Activated naive CD4-positive, alpha-beta T cell treated with Interleukin-2 at 50 U/mL for 16 hours (primary cell): ENCODE measurements at regions not wholly inside any gene's neighbourhood (a gene's known extent, or its start where the extent isn't known, plus 50 kb on each side); places are given as distances from the start of the nearest gene placed in this dataset.

Experiments used
- DNase-seq: peaks from one replicate; pipeline ENCODE4 v3.0.0-alpha.2; 2020

DNA sequence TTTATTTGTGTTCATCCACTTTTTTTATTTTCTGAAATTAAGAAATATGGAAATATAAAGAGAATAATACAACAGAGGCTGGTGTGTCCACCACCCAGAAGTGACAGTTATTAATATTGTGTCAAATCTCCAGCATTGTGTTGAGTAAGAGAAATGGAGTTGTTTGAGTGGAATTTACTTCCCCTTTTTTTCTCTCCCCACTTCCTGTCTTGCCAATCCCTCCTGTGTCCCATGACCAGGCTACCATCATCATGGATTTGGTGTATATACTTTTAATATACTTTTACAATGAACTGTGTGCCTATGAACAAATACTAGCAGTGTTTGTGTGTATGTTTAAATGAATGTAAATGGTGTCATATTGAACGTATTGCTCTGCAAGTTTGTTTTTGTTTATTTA is 276.9 kb upstream of the SKOR2 start:
- DNase-seq = no peak

DNA sequence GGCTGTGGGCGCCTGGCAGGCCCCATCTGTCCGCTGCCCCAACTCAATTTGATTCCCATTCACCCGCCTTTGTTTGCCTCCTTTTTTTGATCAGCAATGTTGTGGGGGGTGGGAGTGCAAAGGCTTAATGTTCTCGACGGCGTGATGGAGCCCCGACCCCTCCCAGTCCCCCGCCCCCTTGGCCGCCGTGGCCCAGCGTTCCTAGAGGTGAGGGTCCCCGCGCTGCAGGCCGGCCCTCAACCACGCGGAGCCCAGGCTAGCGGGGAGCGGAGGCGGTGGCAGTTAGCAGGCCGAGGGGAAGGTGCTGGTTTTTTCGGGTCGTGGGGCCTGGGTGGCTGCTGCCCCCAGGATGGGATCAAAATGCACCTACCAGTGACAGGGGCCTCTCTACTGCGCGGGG is 274.7 kb upstream of the SKOR2 start:
- no peak for DNase-seq

DNA sequence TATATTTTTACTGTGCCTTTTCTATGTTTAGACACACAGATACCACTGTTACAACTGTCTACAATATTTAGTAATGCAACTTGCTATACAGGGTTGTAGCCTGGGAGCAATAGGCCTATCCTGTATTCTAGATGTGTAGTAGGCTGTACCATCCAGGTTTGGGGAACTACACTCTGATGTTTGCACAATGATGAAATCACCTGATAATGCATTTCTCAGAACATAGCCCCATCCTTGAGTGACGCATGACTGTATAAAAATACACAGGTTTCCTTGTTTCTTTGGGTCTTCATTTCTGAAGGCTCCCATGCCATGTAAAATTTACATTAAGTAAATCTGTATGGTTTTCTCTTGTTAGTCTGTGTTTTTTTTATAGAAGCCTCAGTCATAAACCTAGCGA is 270.9 kb upstream of the SKOR2 start:
- DNase-seq = no peak

DNA sequence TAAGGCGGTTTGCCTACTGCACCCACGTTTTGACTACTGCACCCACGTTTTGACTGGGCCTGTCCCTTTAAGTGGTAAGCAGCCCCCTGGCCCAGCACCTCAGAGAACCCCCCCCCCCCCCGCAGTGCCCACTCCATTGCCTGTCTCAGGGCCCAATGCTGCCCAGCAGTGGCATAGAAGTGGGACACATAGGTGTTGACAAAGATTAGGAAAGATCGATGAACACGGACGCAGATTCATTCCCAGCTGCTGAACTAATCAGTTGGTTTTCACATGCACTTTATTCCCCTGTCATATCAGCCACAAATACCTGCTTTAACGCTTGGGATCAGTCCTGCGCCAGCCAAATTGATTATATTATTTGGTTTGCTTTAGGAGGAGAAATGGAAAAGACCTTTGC is 268.8 kb upstream of the SKOR2 start:
- no peak for DNase-seq

DNA sequence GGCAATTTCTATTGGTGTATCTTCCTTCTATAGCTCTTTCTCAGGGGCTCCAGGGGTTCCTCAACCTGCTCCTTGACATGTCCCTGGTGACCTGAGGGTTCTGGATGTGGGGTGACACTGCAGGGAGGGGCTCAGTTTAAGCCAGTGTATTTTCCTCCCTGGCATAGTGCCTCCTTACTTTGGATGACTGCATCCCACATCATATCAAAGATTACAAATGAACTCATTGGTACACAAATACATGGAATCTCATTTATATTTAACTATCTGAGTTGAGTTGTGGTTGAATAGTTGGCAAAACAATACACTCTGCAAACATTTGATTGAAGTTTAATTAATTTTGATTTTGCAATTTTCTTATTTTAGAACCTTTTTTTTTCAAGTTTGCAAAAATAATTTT is 268.2 kb upstream of the SKOR2 start:
- DNase-seq = no peak

DNA sequence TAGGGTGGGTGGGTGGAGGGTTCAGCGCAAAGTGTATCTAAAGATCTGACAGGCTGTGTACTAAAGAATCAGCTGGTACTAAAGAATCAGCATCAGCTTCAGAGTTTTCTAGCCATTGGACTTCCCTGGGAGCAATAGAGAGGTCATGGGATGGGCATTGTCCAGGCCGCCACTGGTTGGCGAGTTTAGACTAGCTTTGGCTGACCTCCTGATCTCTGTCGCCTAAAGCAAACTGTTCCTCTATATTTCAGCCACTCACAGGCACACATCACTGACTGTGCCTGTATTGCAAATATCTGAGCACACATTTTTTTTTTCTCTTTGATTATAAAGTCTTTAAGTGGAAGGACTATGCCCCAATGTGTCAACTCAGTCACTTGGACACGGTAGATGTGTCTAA is 267.8 kb upstream of the SKOR2 start:
- DNase-seq = no peak

DNA sequence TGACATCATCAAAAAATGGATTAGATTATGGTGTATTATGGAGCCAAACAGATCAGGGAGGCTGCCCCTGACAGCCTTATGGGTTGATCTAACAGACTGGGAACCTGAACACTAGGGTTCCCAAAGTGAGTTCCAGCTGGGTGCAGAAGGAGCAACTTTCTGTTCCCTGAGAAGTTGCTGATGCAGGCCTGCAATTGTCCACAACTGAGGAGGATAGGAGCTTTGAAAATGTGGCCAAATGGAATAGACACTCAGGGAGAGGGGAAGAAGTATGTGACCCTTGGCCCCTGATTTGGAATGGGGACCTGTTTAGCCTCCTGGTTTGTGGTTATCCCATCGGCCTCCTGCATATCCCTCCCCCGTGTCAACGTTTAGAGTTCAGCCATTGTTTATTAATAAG is 262.2 kb upstream of the SKOR2 start:
- no peak for DNase-seq

DNA sequence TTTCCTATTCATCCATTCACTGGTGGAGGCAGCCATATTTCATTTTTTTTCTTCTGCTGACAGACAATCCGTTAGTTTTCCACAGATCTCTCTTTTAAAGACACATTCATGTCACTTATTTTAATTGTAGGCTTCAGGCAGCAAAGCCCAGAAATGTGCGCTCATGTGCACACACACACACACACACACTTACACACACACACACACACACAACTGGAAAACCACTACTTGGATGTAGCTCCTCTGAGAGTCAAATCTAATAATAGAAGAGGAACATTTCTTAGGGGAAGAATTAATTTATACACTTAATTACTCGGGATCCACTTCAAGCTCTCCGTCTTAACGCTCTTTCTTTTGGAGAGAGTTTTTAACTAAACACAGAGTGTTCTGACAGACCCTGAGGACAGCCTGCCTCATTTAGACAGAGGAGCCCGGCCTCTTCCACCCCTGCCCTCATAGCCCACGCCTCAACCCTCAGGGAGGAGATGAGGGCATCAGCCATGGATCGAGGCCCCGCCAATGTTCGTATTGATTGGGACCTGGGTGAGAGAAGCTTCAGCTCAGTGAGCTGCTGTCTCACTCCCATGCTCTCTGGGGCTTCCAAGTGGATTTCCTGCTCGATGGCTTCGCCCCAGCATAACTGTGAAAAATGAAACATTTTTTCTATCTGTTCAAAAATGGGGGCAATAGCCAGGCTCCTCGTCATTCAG is 261.4 kb upstream of the SKOR2 start:
- no peak for DNase-seq

DNA sequence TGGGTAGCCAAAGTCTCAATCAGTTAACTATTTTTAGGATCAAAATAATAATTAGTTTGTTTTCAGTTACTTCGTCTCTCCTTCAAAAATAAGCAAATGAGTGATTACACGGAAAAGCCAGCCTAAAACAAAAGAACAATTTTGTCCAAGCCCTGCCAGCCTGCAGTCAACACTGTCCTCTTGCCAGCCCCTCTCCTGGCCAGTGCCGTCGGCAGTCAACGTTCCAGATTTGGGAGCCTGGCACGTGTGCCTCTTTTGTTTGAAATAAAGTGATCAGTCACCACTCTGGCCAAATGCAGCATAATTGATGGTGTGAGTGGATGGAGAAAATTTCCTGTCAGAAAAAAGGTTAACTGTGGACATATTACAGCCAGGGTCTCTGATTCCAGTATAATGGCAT is 260.6 kb upstream of the SKOR2 start:
- no peak for DNase-seq

DNA sequence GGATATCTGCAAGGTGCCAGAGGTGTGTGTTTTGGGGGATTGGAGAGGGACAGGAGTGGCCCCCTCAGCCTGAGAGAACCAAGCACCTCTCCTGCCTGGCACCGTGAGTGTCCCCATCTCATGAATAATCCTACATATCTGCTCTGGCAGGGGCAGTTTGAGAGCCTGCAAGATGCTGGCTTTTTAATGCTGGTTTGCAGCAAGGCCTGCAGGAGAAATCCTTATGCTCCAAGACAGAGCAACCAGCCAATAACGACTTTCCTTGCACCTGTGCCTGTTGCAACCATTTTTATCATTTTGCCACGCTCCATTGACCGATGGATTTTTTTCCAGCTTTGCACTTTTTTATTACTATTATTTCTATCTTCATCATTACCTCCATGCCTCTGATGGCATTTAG is 259.4 kb upstream of the SKOR2 start:
- no peak for DNase-seq

DNA sequence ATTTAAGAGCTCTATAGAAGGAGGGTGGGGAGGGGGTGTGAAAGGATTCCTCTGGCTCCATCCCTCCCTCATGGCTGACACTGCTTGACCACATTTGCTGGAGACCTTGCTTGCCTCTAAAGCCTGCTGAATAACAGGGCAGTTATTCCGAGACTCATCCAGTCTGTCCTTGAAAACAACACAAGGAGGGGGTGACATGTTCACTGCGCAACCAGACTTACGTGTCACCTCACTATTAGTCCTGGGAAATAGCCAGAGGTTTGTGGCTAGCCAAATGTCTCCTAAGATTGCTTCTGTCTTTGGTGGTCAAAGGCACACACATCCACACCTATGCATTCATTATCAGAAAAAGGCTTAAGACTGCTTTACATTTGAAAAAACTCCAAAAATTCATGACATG is 256.2 kb upstream of the SKOR2 start:
- DNase-seq = no peak

DNA sequence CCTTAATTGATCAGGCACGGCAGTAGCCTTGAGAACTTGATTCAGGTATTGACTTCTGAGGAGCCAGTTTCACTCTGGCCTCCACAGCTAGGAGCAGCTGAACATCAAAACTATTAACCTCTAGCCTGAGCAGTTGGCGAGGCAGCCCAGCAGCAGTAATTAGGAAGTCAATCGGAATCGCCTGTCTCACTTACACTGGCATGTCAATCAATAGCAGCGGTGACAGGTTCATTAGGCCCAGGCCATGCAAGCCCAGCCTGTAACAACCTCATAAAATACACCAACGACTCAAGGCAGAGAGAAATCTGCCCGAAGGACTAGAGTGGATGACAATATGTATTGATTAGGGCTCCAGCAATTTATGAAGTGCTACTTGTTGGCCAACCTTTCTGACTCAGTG is 255.4 kb upstream of the SKOR2 start:
- no peak for DNase-seq

DNA sequence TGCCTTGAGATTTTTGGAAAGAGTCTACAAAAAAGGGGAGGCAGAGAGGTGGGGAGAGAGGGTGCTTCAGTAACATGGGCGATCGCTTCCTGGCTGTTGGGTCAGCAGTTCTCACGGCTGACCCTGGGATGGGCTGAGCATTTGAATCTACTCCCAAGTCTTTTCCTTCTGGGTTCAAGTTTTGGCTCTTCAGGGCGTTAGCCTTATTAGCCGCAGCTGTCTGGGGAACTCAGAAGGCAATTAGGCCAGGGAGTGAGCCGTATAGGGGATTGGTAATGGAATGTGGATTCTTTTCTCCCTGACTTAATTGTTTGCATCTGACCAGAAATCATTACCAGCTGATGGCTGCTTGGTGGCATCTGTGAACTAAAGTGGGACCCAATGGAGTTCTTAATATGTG is 250.5 kb upstream of the SKOR2 start:
- no peak for DNase-seq

DNA sequence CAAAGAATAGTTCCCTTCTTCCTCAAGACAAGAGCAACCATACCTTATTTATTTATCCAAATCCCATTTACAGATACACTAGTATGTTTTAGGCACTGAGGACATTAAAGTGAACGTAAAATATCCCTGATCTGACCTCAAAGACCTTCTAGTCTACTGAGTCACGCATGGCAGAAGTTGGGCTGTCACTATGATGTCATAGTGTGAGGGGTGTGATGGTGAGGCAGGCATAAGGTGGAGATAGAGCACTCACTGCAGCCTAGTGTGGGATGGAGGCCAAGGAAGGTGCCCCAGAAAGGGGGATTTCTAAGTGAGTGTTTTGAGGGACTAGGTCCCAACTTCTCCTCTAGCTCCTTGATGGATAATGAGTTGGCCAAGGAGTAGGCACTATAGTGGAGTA is 249.5 kb upstream of the SKOR2 start:
- DNase-seq = no peak

DNA sequence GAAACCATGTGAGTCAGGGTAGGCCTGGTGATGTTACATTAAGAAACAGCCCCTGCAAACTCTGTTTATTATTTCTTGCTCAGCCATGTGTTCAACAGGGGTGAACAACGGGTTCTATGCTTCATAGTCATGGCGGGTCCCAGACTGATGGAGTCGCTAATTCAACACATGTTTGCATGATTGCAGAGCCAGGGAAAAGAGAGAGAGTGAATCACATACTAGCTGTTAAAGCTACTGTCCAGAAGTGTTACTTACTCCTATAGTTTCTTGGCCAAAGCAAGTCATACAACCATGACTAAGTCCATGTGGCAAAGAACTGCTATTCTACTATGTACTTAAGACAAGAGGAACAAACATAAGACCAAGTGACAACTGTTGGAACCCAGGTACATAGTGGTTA is 241.2 kb upstream of the SKOR2 start:
- DNase-seq = no peak

DNA sequence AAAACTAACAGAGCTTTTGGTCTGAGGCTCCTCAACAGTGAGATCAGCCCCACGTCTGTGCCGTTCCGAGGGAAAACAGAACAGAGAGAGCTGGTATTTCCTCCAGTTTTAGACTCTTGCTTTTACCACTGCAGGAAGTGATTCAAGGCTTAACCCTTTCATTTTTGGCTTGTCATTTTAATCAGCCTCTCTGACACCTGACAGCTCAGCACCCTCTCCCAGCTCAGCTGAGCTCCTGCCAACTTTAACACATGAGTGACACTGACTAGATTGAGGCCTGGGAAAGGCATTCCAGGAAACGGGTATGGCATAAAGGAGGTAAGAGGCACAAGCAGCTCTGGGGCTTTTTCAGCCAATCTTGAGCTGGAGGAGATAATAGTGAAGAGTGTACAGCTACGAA is 239.4 kb upstream of the SKOR2 start:
- no peak for DNase-seq

DNA sequence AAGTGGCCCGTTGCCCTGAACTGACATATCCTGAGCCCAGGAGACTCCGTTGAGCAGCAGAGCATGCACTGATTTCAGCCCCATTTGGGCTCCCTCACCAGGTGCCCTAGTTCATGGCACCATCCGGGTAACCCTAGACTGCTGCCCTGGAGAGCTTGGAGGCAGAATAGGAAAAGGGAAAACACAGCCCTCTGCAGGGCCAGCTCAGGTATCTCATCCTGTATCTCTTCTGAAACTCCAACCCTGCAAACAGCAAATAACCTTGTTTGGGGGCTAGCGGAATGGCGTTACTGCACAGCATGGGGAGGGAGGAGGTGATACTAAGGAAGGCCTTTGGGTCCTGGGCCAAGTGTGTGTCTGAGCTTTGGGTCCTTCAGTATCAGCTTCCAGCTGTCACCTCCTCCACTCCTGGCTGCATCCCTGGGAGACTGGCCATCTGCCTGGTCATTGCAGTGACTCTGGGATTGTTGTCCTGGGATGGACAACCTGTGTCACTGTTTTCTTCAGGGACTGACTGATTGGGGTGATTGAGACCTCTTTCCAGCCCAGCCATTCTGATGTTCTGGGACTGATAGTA is 233.8 kb upstream of the SKOR2 start:
- DNase-seq = no peak

DNA sequence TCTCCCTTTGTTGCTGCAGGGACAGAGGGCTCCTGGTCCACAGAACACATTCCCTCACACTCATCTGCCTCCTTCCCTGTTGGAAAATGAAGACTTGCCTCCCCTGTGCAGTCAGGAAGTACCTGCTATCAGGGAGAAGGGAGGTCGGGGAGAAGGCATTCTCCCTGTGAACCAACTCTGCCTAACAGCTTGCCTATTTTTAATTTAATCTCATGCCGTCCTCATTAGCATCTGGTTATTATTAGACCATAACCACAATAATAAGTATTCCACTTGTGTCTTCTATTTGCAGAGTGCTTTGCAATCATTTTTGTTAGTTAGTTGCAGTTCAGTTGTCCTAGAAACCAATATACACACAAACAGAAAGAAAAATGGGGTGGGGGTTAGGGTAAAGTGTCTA is 232.6 kb upstream of the SKOR2 start:
- DNase-seq = no peak

DNA sequence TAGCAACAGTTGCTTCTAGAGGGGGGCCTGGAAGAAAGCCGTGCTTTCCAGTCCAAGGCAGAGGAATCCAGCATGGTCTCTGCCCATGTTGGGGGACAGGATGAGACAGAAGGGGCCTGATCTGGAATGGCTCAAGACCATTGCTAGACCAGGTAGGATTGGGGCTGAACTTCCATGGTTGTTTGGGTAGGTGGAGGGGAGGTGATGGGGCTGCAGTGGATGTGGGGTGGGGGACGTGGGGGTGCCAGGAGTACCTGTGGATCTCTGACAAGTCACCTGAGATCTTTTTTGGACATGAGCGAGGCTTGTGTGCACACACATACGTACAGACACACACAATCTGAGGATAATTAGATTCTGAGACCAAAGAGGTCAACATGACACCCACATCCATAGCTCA is 228.7 kb upstream of the SKOR2 start:
- DNase-seq = no peak

DNA sequence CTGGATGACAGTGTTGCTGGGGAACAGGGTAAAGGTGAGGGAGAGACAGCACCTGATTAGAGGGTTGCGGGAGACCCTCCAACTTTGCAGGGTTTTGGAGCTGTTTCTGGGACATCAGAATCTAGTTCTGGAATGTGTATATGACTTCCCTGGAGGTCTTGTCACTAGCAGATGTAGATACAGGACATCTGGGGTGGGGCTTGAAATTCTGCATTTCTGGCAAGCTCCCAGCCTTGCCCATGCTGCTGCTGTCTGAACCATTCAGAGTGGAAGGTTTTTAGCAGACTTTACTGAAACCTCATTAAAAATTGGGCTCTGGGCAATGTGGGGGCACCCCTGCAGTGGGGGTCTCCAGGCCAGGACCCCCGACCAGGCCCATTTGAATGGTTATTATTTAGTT is 220.3 kb upstream of the SKOR2 start:
- no peak for DNase-seq

DNA sequence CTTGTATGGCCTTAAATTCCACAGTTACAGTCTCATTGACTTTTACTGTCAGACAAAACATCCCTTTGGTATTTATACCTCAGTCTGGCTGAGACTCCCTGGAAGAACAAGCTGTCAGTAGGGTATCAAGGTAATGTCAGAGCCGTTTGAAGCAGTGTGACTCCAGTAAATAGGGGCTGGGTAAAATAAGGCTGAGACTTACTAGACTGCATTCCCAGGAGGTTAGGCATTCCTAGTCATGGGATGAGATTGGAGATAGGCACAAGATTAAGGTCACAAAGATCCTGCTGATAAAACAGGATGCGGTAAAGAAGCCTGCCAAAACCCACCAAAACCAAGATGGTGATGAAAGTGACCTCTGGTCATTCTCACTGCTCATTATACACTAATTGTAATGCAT is 219.5 kb upstream of the SKOR2 start:
- no peak for DNase-seq

DNA sequence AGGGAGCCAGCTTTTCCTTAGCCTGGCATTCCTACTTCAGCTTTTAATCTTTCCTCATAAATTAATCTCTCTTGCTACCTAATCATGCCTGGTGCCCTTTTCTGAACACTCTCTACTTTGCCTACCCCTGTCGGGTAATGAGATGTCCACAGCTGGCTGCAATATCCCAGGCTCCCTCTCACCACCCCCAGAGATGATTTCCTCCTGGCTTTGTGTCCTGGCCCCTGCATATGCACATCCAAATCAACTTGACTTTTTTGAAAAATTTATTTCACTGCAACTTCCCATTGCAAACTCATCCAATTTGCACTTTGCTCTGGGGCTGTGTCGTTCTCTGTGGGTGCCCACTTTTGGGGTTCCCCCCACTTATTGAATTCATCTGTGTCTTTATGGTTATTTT is 218.1 kb upstream of the SKOR2 start:
- DNase-seq = no peak

DNA sequence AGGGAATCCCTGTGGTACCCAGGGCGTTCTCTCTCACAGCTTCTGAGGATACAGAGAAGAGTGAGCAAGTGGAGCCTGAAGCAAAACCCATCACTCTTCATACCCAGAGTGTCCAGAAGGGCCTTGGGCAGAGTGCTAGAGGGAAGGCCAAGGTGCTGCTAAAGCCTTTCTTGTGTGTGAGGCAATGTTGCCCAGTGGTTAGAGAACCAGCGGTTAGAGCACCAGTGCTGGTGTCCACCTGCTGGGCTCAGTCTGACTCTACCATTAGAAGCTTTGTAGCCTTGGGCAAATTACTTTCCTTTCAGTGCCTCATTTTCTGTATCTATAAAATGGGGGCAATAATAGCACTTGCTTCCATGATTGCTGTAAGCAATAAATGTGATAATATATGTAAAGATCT is 210.5 kb upstream of the SKOR2 start:
- no peak for DNase-seq

DNA sequence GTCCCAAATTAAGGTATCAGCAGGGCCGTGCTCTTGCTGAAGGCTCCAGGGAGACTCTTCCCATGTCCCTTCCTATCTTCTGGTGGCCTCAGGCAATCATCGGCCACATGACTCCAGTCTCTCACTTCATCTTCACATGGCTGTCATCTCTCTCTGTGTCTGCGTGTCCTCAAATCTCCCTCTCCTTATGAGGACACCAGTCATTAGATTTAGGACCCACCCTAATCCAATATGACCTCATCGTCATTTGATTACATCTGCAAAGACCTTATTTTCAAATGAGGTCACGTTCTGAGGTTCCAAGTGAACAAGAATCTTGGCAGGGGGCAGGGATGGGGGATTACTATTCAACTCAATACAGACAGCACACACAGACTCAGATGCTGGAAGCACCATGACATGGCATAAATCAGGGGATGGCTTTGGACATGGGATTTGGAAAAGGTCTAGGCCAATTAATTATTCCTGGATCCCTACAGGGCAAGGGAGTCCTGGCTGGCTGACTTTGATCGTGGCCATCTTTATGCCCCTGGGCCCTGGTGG is 210.0 kb upstream of the SKOR2 start:
- no peak for DNase-seq

DNA sequence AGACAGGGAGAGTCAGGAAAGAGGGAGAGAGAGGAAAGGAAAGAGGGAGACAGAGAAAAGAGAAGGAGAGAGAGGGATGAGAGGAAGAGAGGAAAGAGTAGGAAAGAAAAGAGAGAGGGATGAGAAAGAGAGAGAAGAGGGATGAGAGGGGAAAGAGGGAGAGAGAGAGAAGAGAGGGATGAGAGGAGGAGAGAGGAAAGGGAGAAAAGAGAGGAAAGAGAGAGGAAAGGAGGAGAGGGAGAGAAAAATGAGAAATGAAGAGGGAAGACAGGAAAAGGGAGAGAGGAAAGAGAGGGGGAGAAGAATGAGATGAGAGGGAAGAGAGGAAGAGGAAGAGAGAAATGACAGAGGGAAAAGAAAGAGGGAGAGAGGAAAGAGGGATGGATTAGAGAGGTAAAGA is 207.0 kb upstream of the SKOR2 start:
- no peak for DNase-seq
